Islet of Langerhans (tissue), 1 donor: ENCODE measurements at regions not wholly inside any gene's neighbourhood (a gene's known extent, or its start where the extent isn't known, plus 50 kb on each side); places are given as distances from the start of the nearest gene placed in this dataset.

Source experiments
- FAIRE-seq: peaks from one replicate; lab custom pipeline; 2011; peaks lifted over from hg19 to GRCh38; lab: Jason Lieb, UNC

- peak; percentile 98 for FAIRE-seq
Measured at GRCh38 chr6:139588076-139588639, 213.7 kb upstream of the CITED2 start.

GRCh38 chr6:139587469-139587868 lies 213.0 kb upstream of the CITED2 start:
- no peak for FAIRE-seq

- FAIRE-seq, result no peak
Measured at GRCh38 chr6:139586273-139586672, 211.8 kb upstream of the CITED2 start.

- FAIRE-seq, result no peak
Measured at GRCh38 chr6:139584599-139584998, 210.2 kb upstream of the CITED2 start.

GRCh38 chr6:139583420-139583819 lies 209.0 kb upstream of the CITED2 start:
- FAIRE-seq, result no peak

GRCh38 chr6:139582956-139583355 lies 208.5 kb upstream of the CITED2 start:
- FAIRE-seq, result no peak

- no peak for FAIRE-seq
Measured at GRCh38 chr6:139581485-139581865, 207.0 kb upstream of the CITED2 start.

GRCh38 chr6:139580592-139581484 lies 206.4 kb upstream of the CITED2 start:
- no peak for FAIRE-seq

- no peak for FAIRE-seq
Measured at GRCh38 chr6:139577763-139578604, 203.5 kb upstream of the CITED2 start.

- no peak for FAIRE-seq
Measured at GRCh38 chr6:139577124-139577762, 202.8 kb upstream of the CITED2 start.

GRCh38 chr6:139572001-139572400 lies 197.6 kb upstream of the CITED2 start:
- FAIRE-seq, result no peak

GRCh38 chr6:139570166-139570565 lies 195.7 kb upstream of the CITED2 start:
- no peak for FAIRE-seq

- FAIRE-seq, result no peak
Measured at GRCh38 chr6:139569566-139569965, 195.1 kb upstream of the CITED2 start.

GRCh38 chr6:139568956-139569538 lies 194.6 kb upstream of the CITED2 start:
- no peak for FAIRE-seq

- FAIRE-seq, result no peak
Measured at GRCh38 chr6:139568151-139568955, 193.9 kb upstream of the CITED2 start.

GRCh38 chr6:139567095-139567494 lies 192.6 kb upstream of the CITED2 start:
- FAIRE-seq, result no peak

- FAIRE-seq, result no peak
Measured at GRCh38 chr6:139565591-139565990, 191.1 kb upstream of the CITED2 start.

- no peak for FAIRE-seq
Measured at GRCh38 chr6:139557547-139557946, 183.1 kb upstream of the CITED2 start.

- no peak for FAIRE-seq
Measured at GRCh38 chr6:139556532-139556931, 182.1 kb upstream of the CITED2 start.

- no peak for FAIRE-seq
Measured at GRCh38 chr6:139553916-139554315, 179.5 kb upstream of the CITED2 start.

- no peak for FAIRE-seq
Measured at GRCh38 chr6:139551376-139551775, 176.9 kb upstream of the CITED2 start.
